ENCODE measurements at regions not wholly inside any gene's neighbourhood (a gene's known extent, or its start where the extent isn't known, plus 50 kb on each side); places are given as distances from the start of the nearest gene placed in this dataset.

- H3K36me3 ChIP-seq (ENCODE audit: control insufficient read depth in 4 of 4, insufficient read depth in 4 of 4, low read length in 4 of 4), result no peaks in the 10 kb centered on the region
- no peak overlapping the region for H3K9ac ChIP-seq (ENCODE audit: insufficient read depth in 1 of 2, low read length in 2 of 2)
- no peak overlapping the region for H3K27ac ChIP-seq (ENCODE audit: low read depth in 1 of 2, low read length in 1 of 2)
- H3K9me3 ChIP-seq (ENCODE audit: control insufficient read depth in 4 of 4, insufficient read depth in 3 of 4, low read length in 3 of 4), result peaks cover 0 to 6% (median 0%) of the 10 kb centered on the region in 4 donors
- H3K4me1 ChIP-seq (ENCODE audit: control insufficient read depth in 5 of 5, insufficient read depth in 5 of 5, low read length in 5 of 5), result no peaks in the 10 kb centered on the region
- no peaks in the 10 kb centered on the region for H3K27me3 ChIP-seq (ENCODE audit: control insufficient read depth in 3 of 3, insufficient read depth in 3 of 3, low read length in 2 of 3)
- 88 to 91% methylated on average over 17 of the region's 17 CpGs for WGBS, 2 donors
- ATAC-seq (ENCODE audit: insufficient read depth, low FRiP score) (no peak), DNase-seq (no peak)
- no peak overlapping the region for H3K4me3 ChIP-seq
- no peak for TF ChIP-seq CTCF (IDR thresholded peaks at IDR 0.05; ENCODE audit: control extremely low read depth, extremely low read depth)
Measured at GRCh38 chr10:131766096-131766495, 134.7 kb upstream of the PPP2R2D start.

GRCh38 chr10:131767716-131768115 lies 133.1 kb upstream of the PPP2R2D start:
- Histone ChIP-seq H3K36me3 (ENCODE audit: control insufficient read depth in 4 of 4, insufficient read depth in 4 of 4, low read length in 4 of 4) (no peaks in the 10 kb centered on the region), H3K27me3 (ENCODE audit: control insufficient read depth in 3 of 3, insufficient read depth in 3 of 3, low read length in 2 of 3) (no peaks in the 10 kb centered on the region), H3K27ac (ENCODE audit: low read depth in 1 of 2, low read length in 1 of 2) (no peak overlapping the region), H3K4me3 (no peak overlapping the region), H3K9me3 (ENCODE audit: control insufficient read depth in 4 of 4, insufficient read depth in 3 of 4, low read length in 3 of 4) (peaks cover 0 to 6% (median 0%) of the 10 kb centered on the region in 4 donors), H3K4me1 (ENCODE audit: control insufficient read depth in 5 of 5, insufficient read depth in 5 of 5, low read length in 5 of 5) (no peaks in the 10 kb centered on the region), H3K9ac (ENCODE audit: insufficient read depth in 1 of 2, low read length in 2 of 2) (no peak overlapping the region)
- DNase-seq, result no peak
- no peak for ATAC-seq (ENCODE audit: insufficient read depth, low FRiP score)
- TF ChIP-seq CTCF (IDR thresholded peaks at IDR 0.05; ENCODE audit: control extremely low read depth, extremely low read depth), result no peak
- 86 to 90% methylated on average over 7 of the region's 7 CpGs for WGBS, 2 donors

- Histone ChIP-seq H3K36me3 (ENCODE audit: control insufficient read depth in 4 of 4, insufficient read depth in 4 of 4, low read length in 4 of 4) (no peaks in the 10 kb centered on the region), H3K4me3 (no peak overlapping the region), H3K27me3 (ENCODE audit: control insufficient read depth in 3 of 3, insufficient read depth in 3 of 3, low read length in 2 of 3) (no peaks in the 10 kb centered on the region), H3K9ac (ENCODE audit: insufficient read depth in 1 of 2, low read length in 2 of 2) (no peak overlapping the region), H3K9me3 (ENCODE audit: control insufficient read depth in 4 of 4, insufficient read depth in 3 of 4, low read length in 3 of 4) (peaks cover 0 to 11% (median 0%) of the 10 kb centered on the region in 4 donors), H3K4me1 (ENCODE audit: control insufficient read depth in 5 of 5, insufficient read depth in 5 of 5, low read length in 5 of 5) (no peaks in the 10 kb centered on the region), H3K27ac (ENCODE audit: low read depth in 1 of 2, low read length in 1 of 2) (no peak overlapping the region)
- DNase-seq, result peak in 2 of 3 donors; percentile 18 to 23
- 82 to 87% methylated on average over 19 of the region's 19 CpGs for WGBS, 2 donors
- no peak for ATAC-seq (ENCODE audit: insufficient read depth, low FRiP score)
- TF ChIP-seq CTCF (IDR thresholded peaks at IDR 0.05; ENCODE audit: control extremely low read depth, extremely low read depth), result no peak
Measured at GRCh38 chr10:131769571-131770410, 131.0 kb upstream of the PPP2R2D start.
